ENCODE measurements at regions not wholly inside any gene's neighbourhood (a gene's known extent, or its start where the extent isn't known, plus 50 kb on each side); places are given as distances from the start of the nearest gene placed in this dataset.

DNA sequence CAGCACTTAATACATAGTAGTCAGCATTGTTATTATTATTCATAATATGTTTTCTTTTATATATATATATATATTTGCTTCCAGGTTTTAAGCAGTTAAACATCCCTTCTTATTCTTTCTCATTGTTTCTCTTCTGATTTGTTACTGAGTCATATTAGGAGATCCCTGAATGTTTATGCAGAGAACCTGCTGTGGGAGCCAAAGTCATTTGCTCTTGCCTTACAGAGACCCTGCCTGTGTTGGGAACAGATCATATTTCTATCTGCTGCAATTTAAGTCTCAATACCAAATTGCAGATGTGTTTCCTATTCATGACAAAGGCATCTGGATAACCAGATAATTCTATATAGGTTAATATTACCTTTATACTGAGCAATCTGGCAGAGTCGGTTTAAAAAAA lies 323.0 kb upstream of the UMPS start:
- no peaks in the 10 kb centered on the region for H3K9me3 ChIP-seq (ENCODE audit: control insufficient read depth in 4 of 4, low read length in 3 of 4)
- H3K36me3 ChIP-seq (ENCODE audit: control insufficient read depth in 4 of 4, insufficient read depth in 3 of 4, low read depth in 1 of 4, low read length in 3 of 4) = peaks cover 0 to 1% (median 0%) of the 10 kb centered on the region in 4 donors
- TF ChIP-seq YY1 (IDR thresholded peaks at IDR 0.05) = no peak
- no peak for TF ChIP-seq RAD21 (IDR thresholded peaks at IDR 0.05)
- no peak for TF ChIP-seq EGR1 (IDR thresholded peaks at IDR 0.05; ENCODE audit: low read depth in 2 of 2)
- no peak for DNase-seq (ENCODE audit: low spot score)
- no peak overlapping the region for H3K9ac ChIP-seq (ENCODE audit: low read depth in 1 of 2, low read length in 2 of 2)
- no peaks in the 10 kb centered on the region for H3K27me3 ChIP-seq (ENCODE audit: control insufficient read depth in 4 of 4, insufficient read depth in 4 of 4, low read length in 3 of 4)
- WGBS = 97% methylated on average over 1 of the region's 1 CpG
- H3K4me3 ChIP-seq (ENCODE audit: low read depth in 1 of 3, low read length in 3 of 3) = no peak overlapping the region
- peaks cover 0 to 3% (median 2%) of the 10 kb centered on the region in 4 donors for H3K4me1 ChIP-seq (ENCODE audit: control insufficient read depth in 4 of 4, insufficient read depth in 4 of 4, low read length in 3 of 4)
- no peak overlapping the region for H3K27ac ChIP-seq (ENCODE audit: low read depth in 1 of 2, low read length in 2 of 2)

DNA sequence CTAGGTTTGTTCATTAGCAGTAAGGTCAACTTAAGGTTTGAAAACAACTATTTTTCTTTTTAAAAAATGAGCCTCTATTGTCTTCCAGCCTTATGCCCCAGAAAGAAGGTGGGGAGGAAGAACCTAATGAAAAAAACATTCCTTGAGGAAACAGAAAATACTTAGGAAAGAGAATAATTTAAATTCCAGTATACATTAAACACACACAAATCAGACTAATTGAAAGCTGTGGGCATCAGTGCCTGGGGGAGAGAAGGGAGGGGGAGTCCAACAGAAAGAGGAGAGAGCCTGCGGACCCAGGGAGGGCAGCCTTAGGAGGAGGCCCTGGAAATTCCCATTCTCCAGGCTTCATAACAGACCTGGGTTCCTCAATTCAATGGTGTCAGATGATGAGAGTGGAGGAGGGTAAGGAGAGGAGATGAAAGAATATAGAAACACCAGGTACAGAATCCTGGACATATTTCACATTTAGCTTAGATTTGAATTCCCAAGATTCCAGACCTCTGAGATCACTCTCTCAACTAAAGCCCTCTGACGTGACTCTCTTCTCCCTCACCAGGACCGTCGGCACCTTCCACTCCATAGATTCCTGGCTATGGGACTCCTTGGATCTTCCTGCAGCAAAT lies 320.5 kb upstream of the UMPS start:
- 92% methylated on average over 4 of the region's 4 CpGs for WGBS

DNA sequence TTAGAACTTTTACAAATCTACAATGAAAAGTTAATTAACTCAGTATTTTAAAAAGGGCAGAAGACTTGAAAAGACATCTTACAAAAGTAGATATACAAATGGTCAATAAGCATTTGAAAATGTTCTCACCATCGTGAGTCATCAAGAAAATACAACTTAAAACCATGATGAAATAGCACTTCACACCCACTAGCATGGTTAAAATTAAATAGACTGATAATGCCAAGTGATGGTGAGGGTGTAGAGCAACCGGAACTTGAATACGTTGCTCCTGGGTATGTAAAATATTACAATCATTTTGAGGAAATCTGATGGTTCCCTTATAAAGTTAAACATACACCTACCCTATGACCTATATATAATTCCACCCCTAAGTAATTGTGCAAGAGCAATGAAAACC lies 319.8 kb upstream of the UMPS start:
- TF ChIP-seq TAF1 (conservative IDR thresholded peaks at IDR 0.05) (no peak), JUND (IDR thresholded peaks at IDR 0.05) (no peak), FOXA1 (IDR thresholded peaks at IDR 0.05) (no peak), HNF4A (conservative IDR thresholded peaks at IDR 0.05) (no peak), NR2F2 (IDR thresholded peaks at IDR 0.05) (no peak), RAD21 (IDR thresholded peaks at IDR 0.05) (no peak)
- TF ChIP-seq, protein P1, sequence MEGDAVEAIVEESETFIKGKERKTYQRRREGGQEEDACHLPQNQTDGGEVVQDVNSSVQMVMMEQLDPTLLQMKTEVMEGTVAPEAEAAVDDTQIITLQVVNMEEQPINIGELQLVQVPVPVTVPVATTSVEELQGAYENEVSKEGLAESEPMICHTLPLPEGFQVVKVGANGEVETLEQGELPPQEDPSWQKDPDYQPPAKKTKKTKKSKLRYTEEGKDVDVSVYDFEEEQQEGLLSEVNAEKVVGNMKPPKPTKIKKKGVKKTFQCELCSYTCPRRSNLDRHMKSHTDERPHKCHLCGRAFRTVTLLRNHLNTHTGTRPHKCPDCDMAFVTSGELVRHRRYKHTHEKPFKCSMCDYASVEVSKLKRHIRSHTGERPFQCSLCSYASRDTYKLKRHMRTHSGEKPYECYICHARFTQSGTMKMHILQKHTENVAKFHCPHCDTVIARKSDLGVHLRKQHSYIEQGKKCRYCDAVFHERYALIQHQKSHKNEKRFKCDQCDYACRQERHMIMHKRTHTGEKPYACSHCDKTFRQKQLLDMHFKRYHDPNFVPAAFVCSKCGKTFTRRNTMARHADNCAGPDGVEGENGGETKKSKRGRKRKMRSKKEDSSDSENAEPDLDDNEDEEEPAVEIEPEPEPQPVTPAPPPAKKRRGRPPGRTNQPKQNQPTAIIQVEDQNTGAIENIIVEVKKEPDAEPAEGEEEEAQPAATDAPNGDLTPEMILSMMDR (IDR thresholded peaks at IDR 0.05; ENCODE audit: low read depth, low read length, missing input control) = no peak
- TF ChIP-seq, protein P2, sequence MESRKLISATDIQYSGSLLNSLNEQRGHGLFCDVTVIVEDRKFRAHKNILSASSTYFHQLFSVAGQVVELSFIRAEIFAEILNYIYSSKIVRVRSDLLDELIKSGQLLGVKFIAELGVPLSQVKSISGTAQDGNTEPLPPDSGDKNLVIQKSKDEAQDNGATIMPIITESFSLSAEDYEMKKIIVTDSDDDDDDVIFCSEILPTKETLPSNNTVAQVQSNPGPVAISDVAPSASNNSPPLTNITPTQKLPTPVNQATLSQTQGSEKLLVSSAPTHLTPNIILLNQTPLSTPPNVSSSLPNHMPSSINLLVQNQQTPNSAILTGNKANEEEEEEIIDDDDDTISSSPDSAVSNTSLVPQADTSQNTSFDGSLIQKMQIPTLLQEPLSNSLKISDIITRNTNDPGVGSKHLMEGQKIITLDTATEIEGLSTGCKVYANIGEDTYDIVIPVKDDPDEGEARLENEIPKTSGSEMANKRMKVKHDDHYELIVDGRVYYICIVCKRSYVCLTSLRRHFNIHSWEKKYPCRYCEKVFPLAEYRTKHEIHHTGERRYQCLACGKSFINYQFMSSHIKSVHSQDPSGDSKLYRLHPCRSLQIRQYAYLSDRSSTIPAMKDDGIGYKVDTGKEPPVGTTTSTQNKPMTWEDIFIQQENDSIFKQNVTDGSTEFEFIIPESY (IDR thresholded peaks at IDR 0.05) = no peak
- peaks cover 0 to 1% (median 0%) of the 10 kb centered on the region in 4 donors for H3K36me3 ChIP-seq (ENCODE audit: control insufficient read depth in 4 of 4, insufficient read depth in 3 of 4, low read depth in 1 of 4, low read length in 3 of 4)
- no peak overlapping the region for H3K4me3 ChIP-seq (ENCODE audit: low read depth in 1 of 3, low read length in 3 of 3)
- H3K9me3 ChIP-seq (ENCODE audit: control insufficient read depth in 4 of 4, low read length in 3 of 4) = no peaks in the 10 kb centered on the region
- H3K27me3 ChIP-seq (ENCODE audit: control insufficient read depth in 4 of 4, insufficient read depth in 4 of 4, low read length in 3 of 4) = no peaks in the 10 kb centered on the region
- no peak overlapping the region for H3K9ac ChIP-seq (ENCODE audit: low read depth in 1 of 2, low read length in 2 of 2)
- 84% methylated on average over 3 of the region's 3 CpGs for WGBS
- no peak overlapping the region for H3K27ac ChIP-seq (ENCODE audit: low read depth in 1 of 2, low read length in 2 of 2)
- H3K4me1 ChIP-seq (ENCODE audit: control insufficient read depth in 4 of 4, insufficient read depth in 4 of 4, low read length in 3 of 4) = peaks cover 3 to 24% (median 18%) of the 10 kb centered on the region in 4 donors
- no peak for DNase-seq (ENCODE audit: low spot score)

More for the DNA sequence above, 320.5 kb upstream of the UMPS start:
- Histone ChIP-seq H3K4me3 (ENCODE audit: low read depth in 1 of 3, low read length in 3 of 3) (no peak overlapping the region), H3K27ac (ENCODE audit: low read depth in 1 of 2, low read length in 2 of 2) (no peak overlapping the region), H3K9ac (ENCODE audit: low read depth in 1 of 2, low read length in 2 of 2) (no peak overlapping the region), H3K4me1 (ENCODE audit: control insufficient read depth in 4 of 4, insufficient read depth in 4 of 4, low read length in 3 of 4) (peaks cover 3 to 24% (median 18%) of the 10 kb centered on the region in 4 donors), H3K36me3 (ENCODE audit: control insufficient read depth in 4 of 4, insufficient read depth in 3 of 4, low read depth in 1 of 4, low read length in 3 of 4) (peaks cover 0 to 1% (median 0%) of the 10 kb centered on the region in 4 donors), H3K9me3 (ENCODE audit: control insufficient read depth in 4 of 4, low read length in 3 of 4) (no peaks in the 10 kb centered on the region), H3K27me3 (ENCODE audit: control insufficient read depth in 4 of 4, insufficient read depth in 4 of 4, low read length in 3 of 4) (no peaks in the 10 kb centered on the region)
- no peak for DNase-seq (ENCODE audit: low spot score)
- TF ChIP-seq, protein P3, sequence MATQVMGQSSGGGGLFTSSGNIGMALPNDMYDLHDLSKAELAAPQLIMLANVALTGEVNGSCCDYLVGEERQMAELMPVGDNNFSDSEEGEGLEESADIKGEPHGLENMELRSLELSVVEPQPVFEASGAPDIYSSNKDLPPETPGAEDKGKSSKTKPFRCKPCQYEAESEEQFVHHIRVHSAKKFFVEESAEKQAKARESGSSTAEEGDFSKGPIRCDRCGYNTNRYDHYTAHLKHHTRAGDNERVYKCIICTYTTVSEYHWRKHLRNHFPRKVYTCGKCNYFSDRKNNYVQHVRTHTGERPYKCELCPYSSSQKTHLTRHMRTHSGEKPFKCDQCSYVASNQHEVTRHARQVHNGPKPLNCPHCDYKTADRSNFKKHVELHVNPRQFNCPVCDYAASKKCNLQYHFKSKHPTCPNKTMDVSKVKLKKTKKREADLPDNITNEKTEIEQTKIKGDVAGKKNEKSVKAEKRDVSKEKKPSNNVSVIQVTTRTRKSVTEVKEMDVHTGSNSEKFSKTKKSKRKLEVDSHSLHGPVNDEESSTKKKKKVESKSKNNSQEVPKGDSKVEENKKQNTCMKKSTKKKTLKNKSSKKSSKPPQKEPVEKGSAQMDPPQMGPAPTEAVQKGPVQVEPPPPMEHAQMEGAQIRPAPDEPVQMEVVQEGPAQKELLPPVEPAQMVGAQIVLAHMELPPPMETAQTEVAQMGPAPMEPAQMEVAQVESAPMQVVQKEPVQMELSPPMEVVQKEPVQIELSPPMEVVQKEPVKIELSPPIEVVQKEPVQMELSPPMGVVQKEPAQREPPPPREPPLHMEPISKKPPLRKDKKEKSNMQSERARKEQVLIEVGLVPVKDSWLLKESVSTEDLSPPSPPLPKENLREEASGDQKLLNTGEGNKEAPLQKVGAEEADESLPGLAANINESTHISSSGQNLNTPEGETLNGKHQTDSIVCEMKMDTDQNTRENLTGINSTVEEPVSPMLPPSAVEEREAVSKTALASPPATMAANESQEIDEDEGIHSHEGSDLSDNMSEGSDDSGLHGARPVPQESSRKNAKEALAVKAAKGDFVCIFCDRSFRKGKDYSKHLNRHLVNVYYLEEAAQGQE (IDR thresholded peaks at IDR 0.05) = no peak
- TF ChIP-seq, protein P1 (IDR thresholded peaks at IDR 0.05; ENCODE audit: low read depth, low read length, missing input control) = no peak
- TF ChIP-seq YY1 (IDR thresholded peaks at IDR 0.05) = no peak
- TF ChIP-seq RAD21 (IDR thresholded peaks at IDR 0.05) = no peak

Measured in liver (tissue), 8 donors.